Germinal center (tissue), 1 donor: ENCODE measurements at regions not wholly inside any gene's neighbourhood (a gene's known extent, or its start where the extent isn't known, plus 50 kb on each side); places are given as distances from the start of the nearest gene placed in this dataset.
"Not testable (repeated sequence)": the region's sequence is repeated elsewhere in the genome, so short reads cannot be mapped to it uniquely, and the experiment has no call there.

ENCODE experiments used
- DNase-seq: peaks from one replicate; pipeline ENCODE4 v3.0.0; 2012; ENCODE audit warnings: mixed read lengths, low spot score

GRCh38 chr10:108095932-108096925, 931.7 kb upstream of the SORCS1 start:
- DNase-seq, result no peak

GRCh38 chr10:108090476-108091215, 926.1 kb upstream of the SORCS1 start:
- no peak for DNase-seq

- DNase-seq, result no peak
These were observed 922.0 kb upstream of the SORCS1 start for GRCh38 chr10:108086502-108086901.

- no peak for DNase-seq
These were observed 918.1 kb upstream of the SORCS1 start for GRCh38 chr10:108082596-108082995.

GRCh38 chr10:108078263-108078662, 913.8 kb upstream of the SORCS1 start:
- DNase-seq, result no peak

- no peak for DNase-seq
These were observed 908.0 kb upstream of the SORCS1 start for GRCh38 chr10:108072466-108072865.

- DNase-seq, result no peak
These were observed 906.3 kb upstream of the SORCS1 start for GRCh38 chr10:108070789-108071188.

GRCh38 chr10:108069096-108069495, 904.6 kb upstream of the SORCS1 start:
- no peak for DNase-seq

GRCh38 chr10:108064746-108065260, 900.3 kb upstream of the SORCS1 start:
- DNase-seq, result no peak

- DNase-seq, result no peak
These were observed 895.7 kb upstream of the SORCS1 start for GRCh38 chr10:108060246-108060645.

- DNase-seq, result no peak
These were observed 891.0 kb upstream of the SORCS1 start for GRCh38 chr10:108055506-108055905.

- no peak for DNase-seq
These were observed 888.5 kb upstream of the SORCS1 start for GRCh38 chr10:108052981-108053380.

GRCh38 chr10:108051218-108051617, 886.7 kb upstream of the SORCS1 start:
- no peak for DNase-seq

GRCh38 chr10:108050626-108051025, 886.1 kb upstream of the SORCS1 start:
- no peak for DNase-seq

GRCh38 chr10:108049668-108050067, 885.2 kb upstream of the SORCS1 start:
- no peak for DNase-seq

GRCh38 chr10:108048898-108049297, 884.4 kb upstream of the SORCS1 start:
- no peak for DNase-seq

GRCh38 chr10:108039821-108040584, 875.5 kb upstream of the SORCS1 start:
- DNase-seq, result no peak

GRCh38 chr10:108037061-108037460, 872.6 kb upstream of the SORCS1 start:
- DNase-seq, result no peak

- no peak for DNase-seq
These were observed 871.8 kb upstream of the SORCS1 start for GRCh38 chr10:108036265-108036664.

- DNase-seq, result no peak
These were observed 870.3 kb upstream of the SORCS1 start for GRCh38 chr10:108034829-108035228.

GRCh38 chr10:108033518-108033917, 869.0 kb upstream of the SORCS1 start:
- not testable (repeated sequence) for DNase-seq

- no peak for DNase-seq
These were observed 867.0 kb upstream of the SORCS1 start for GRCh38 chr10:108031505-108031904.
